Upper lobe of left lung (tissue), 6 donors: ENCODE measurements at regions not wholly inside any gene's neighbourhood (a gene's known extent, or its start where the extent isn't known, plus 50 kb on each side); places are given as distances from the start of the nearest gene placed in this dataset.
A peak's percentile ranks its signal among the peaks of the same experiment; 100 is the strongest.

Source experiments
- ATAC-seq, 2 donors: fragments of 200-7000 bp; cut with Tn5 transposase; one replicate each; pipeline ENCODE4 v1.9.1; 2022; ENCODE audit warnings: mild to moderate bottlenecking in 2 of 2, moderate library complexity in 2 of 2; ENCODE audit not compliant: low FRiP score in 2 of 2
- DNase-seq, 2 donors: peaks; one replicate each; pipeline ENCODE4 v3.0.0-alpha.2; 2019 to 2020
- H3K27ac ChIP-seq, 4 donors: fragments of 200-600 bp; sonication (generic); one replicate each; pipeline ENCODE4 v1.5.1; 2016 to 2019
- H3K27me3 ChIP-seq, 4 donors: fragments of 200-600 bp; sonication (generic); one replicate each; pipeline ENCODE4 v1.5.1; 2017 to 2019
- H3K36me3 ChIP-seq, 4 donors: fragments of 200-600 bp; sonication (generic); one replicate each; pipeline ENCODE4 v1.5.1; 2016 to 2019
- H3K4me1 ChIP-seq, 4 donors: fragments of 200-600 bp; sonication (generic); one replicate each; pipeline ENCODE4 v1.5.1; 2018 to 2019
- H3K4me3 ChIP-seq, 4 donors: fragments of 200-600 bp; sonication (generic); one replicate each; pipeline ENCODE4 v1.5.1; 2017 to 2019; ENCODE audit warnings: mild to moderate bottlenecking in 2 of 4, moderate library complexity in 1 of 4
- H3K9me3 ChIP-seq, 4 donors: fragments of 200-600 bp; sonication (generic); one replicate each; pipeline ENCODE4 v1.5.1; 2018 to 2019
- CTCF ChIP-seq, 6 experiments: fragments of 450-650 bp in 4 of 6; fragments of 200-600 bp in 2 of 6; sonication (generic) in 2 of 6; IDR thresholded peaks; one replicate each; pipeline ENCODE4 v1.5.1; 2016 to 2019; ENCODE audit warnings: antibody characterized with exemption in 6 of 6
- EP300 ChIP-seq, 4 donors: sonication (generic); formaldehyde crosslinking; IDR thresholded peaks; one replicate each; pipeline ENCODE4 v1.5.1; 2017; ENCODE audit warnings: antibody characterized with exemption in 4 of 4, control low read depth in 2 of 4
- POLR2A ChIP-seq, 4 donors: fragments of 450-650 bp; IDR thresholded peaks; one replicate each; pipeline ENCODE4 v1.5.1; 2016 to 2017; ENCODE audit warnings: antibody characterized with exemption in 4 of 4, mild to moderate bottlenecking in 2 of 4
- POLR2AphosphoS5 ChIP-seq, 2 donors: sonication (generic); formaldehyde crosslinking; IDR thresholded peaks; one replicate each; pipeline ENCODE4 v1.5.1; 2017; ENCODE audit warnings: antibody characterized with exemption in 2 of 2
- WGBS, 2 donors: methylation state at CpG; one replicate each; pipeline ENCODE4 v1.1.5; 2017 to 2018; 5-methylcytosine and 5-hydroxymethylcytosine counted together
- donor health status: DM: no; HTN: no; CAD: no; lungs with moderate emphysema.
- donor health status: DM: no; HTN: yes; CAD: no; lungs with severe emphysema.

- Histone ChIP-seq H3K4me3 (no peak overlapping the region), H3K9me3 (no peaks in the 10 kb centered on the region), H3K36me3 (no peaks in the 10 kb centered on the region), H3K4me1 (no peaks in the 10 kb centered on the region), H3K27me3 (no peaks in the 10 kb centered on the region), H3K27ac (no peak overlapping the region)
- ATAC-seq: no peak
- DNase-seq: no peak
- TF ChIP-seq CTCF (IDR thresholded peaks at IDR 0.05) (no peak), POLR2AphosphoS5 (IDR thresholded peaks at IDR 0.05) (no peak), EP300 (IDR thresholded peaks at IDR 0.05) (no peak), POLR2A (IDR thresholded peaks at IDR 0.05) (no peak)
- 70 to 72% methylated on average over 4 of the region's 4 CpGs for WGBS, 2 donors
These were observed 91.0 kb upstream of the CD55 start for GRCh38 chr1:207230441-207230840.

- H3K27ac ChIP-seq: no peak overlapping the region
- no peaks in the 10 kb centered on the region for H3K36me3 ChIP-seq
- no peak overlapping the region for H3K4me3 ChIP-seq
- no peaks in the 10 kb centered on the region for H3K9me3 ChIP-seq
- H3K4me1 ChIP-seq: no peaks in the 10 kb centered on the region
- H3K27me3 ChIP-seq: no peaks in the 10 kb centered on the region
- ATAC-seq: no peak
- TF ChIP-seq EP300 (IDR thresholded peaks at IDR 0.05): no peak
- DNase-seq: no peak
These were observed 86.8 kb upstream of the CD55 start for GRCh38 chr1:207234690-207235089.

- no peaks in the 10 kb centered on the region for H3K9me3 ChIP-seq
- 68 to 78% methylated on average over 2 of the region's 2 CpGs for WGBS, 2 donors
- H3K27me3 ChIP-seq: no peaks in the 10 kb centered on the region
- peaks cover 0 to 12% (median 3%) of the 10 kb centered on the region in 4 donors for H3K4me1 ChIP-seq
- DNase-seq: peak in 1 of 2 donors; percentile 50
- TF ChIP-seq EP300 (IDR thresholded peaks at IDR 0.05) (peak in 3 of 4 donors; percentile 29 to 82 (median 62)), POLR2A (IDR thresholded peaks at IDR 0.05) (no peak)
- peak; percentile 61 to 84 for ATAC-seq
- no peak overlapping the region for H3K4me3 ChIP-seq
- no peaks in the 10 kb centered on the region for H3K36me3 ChIP-seq
- peak overlapping the region in 3 of 4 donors; percentile 62 to 86 (median 72) for H3K27ac ChIP-seq
These were observed 81.6 kb upstream of the CD55 start for GRCh38 chr1:207239874-207240273.

- Histone ChIP-seq H3K27ac (peak overlapping the region in 3 of 4 donors; percentile 72 to 86 (median 78)), H3K36me3 (no peaks in the 10 kb centered on the region), H3K9me3 (no peaks in the 10 kb centered on the region), H3K4me3 (no peak overlapping the region), H3K4me1 (peaks cover 0 to 16% (median 3%) of the 10 kb centered on the region in 4 donors), H3K27me3 (no peaks in the 10 kb centered on the region)
- DNase-seq (peak in 1 of 2 donors; percentile 77), ATAC-seq (peak; percentile 67 to 89)
- no peak for TF ChIP-seq CTCF (IDR thresholded peaks at IDR 0.05)
- peak; percentile 33 to 36 for TF ChIP-seq POLR2AphosphoS5 (IDR thresholded peaks at IDR 0.05)
- TF ChIP-seq POLR2A (IDR thresholded peaks at IDR 0.05): no peak
- TF ChIP-seq EP300 (IDR thresholded peaks at IDR 0.05): peak in 1 of 4 donors; percentile 68
- whole genome bisulfite sequencing, 2 donors: 56 to 63% methylated on average over 5 of the region's 5 CpGs
These were observed 81.0 kb upstream of the CD55 start for GRCh38 chr1:207240325-207241101.

GRCh38 chr1:207241164-207241934, 80.1 kb upstream of the CD55 start:
- H3K36me3 ChIP-seq: no peaks in the 10 kb centered on the region
- TF ChIP-seq POLR2AphosphoS5 (IDR thresholded peaks at IDR 0.05): peak in 1 of 2 donors; percentile 31
- TF ChIP-seq EP300 (IDR thresholded peaks at IDR 0.05): peak in 3 of 4 donors; percentile 19 to 60 (median 52)
- no peak for TF ChIP-seq CTCF (IDR thresholded peaks at IDR 0.05)
- peak in 1 of 4 donors; percentile 20 for TF ChIP-seq POLR2A (IDR thresholded peaks at IDR 0.05)
- ATAC-seq (peak; percentile 74 to 89), DNase-seq (peak in 1 of 2 donors; percentile 56)
- no peaks in the 10 kb centered on the region for H3K27me3 ChIP-seq
- H3K9me3 ChIP-seq: no peaks in the 10 kb centered on the region
- H3K4me1 ChIP-seq: peaks cover 0 to 16% (median 3%) of the 10 kb centered on the region in 4 donors
- 46 to 55% methylated on average over 5 of the region's 5 CpGs for WGBS, 2 donors
- peak overlapping the region; percentile 21 to 86 (median 70) for H3K27ac ChIP-seq
- H3K4me3 ChIP-seq: no peak overlapping the region
